ENCODE measurements at regions not wholly inside any gene's neighbourhood (a gene's known extent, or its start where the extent isn't known, plus 50 kb on each side); places are given as distances from the start of the nearest gene placed in this dataset.

DNA sequence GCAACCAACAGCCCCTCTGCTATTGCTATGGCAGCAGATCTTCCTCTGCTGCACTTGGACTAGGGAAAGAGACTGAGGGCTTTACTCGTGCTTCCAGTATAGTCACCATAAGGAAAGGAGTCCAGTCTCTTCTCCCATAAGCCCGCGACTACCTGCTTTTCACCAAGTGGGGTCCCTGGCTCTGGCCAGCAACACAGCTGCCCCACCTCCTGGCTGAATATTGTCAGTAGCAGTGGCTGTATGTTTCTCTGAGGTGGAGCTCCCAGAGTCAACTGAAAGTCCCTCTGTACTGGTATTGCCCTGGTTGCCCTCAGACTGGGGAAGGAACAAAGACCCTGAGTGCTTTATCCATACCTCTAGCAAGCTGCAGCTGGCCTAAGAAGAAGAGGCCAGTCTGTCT lies 719.6 kb downstream of the SQOR start:
- H2AFZ ChIP-seq (ENCODE audit: low read length), result no peak overlapping the region
- no peaks in the 10 kb centered on the region for H3K9me3 ChIP-seq (ENCODE audit: low read length)
- H3K27ac ChIP-seq (ENCODE audit: low read length), result no peak overlapping the region
- no peaks in the 10 kb centered on the region for H3K36me3 ChIP-seq (ENCODE audit: low read depth, low read length)
- H3K9me2 ChIP-seq (replicated peaks; ENCODE audit: low read length), result no peaks in the 10 kb centered on the region
- H3K4me2 ChIP-seq (ENCODE audit: low read length), result no peak overlapping the region
- no peaks in the 10 kb centered on the region for H4K20me1 ChIP-seq (ENCODE audit: low read length)
- ChIA-PET POLR2A (ENCODE audit: unreplicated experiment) (no interaction called here), CTCF (no interaction called here)
- H3K4me1 ChIP-seq (ENCODE audit: insufficient read depth, low read length), result no peaks in the 10 kb centered on the region
- H3F3A ChIP-seq (ENCODE audit: low read length, unreplicated experiment), result no peaks in the 10 kb centered on the region
- TF ChIP-seq EZH2 (IDR thresholded peaks at IDR 0.05; ENCODE audit: low read length, unreplicated experiment) (no peak), EZH2phosphoT487 (IDR thresholded peaks at IDR 0.05; ENCODE audit: borderline replicate concordance, low read length) (no peak)
- TF ChIP-seq, protein P1, sequence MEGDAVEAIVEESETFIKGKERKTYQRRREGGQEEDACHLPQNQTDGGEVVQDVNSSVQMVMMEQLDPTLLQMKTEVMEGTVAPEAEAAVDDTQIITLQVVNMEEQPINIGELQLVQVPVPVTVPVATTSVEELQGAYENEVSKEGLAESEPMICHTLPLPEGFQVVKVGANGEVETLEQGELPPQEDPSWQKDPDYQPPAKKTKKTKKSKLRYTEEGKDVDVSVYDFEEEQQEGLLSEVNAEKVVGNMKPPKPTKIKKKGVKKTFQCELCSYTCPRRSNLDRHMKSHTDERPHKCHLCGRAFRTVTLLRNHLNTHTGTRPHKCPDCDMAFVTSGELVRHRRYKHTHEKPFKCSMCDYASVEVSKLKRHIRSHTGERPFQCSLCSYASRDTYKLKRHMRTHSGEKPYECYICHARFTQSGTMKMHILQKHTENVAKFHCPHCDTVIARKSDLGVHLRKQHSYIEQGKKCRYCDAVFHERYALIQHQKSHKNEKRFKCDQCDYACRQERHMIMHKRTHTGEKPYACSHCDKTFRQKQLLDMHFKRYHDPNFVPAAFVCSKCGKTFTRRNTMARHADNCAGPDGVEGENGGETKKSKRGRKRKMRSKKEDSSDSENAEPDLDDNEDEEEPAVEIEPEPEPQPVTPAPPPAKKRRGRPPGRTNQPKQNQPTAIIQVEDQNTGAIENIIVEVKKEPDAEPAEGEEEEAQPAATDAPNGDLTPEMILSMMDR (conservative IDR thresholded peaks at IDR 0.05; ENCODE audit: low read depth, low read length), result no peak
- no peak overlapping the region for H3K4me3 ChIP-seq (ENCODE audit: low read length)
- no peak for ATAC-seq
- intact Hi-C loops (cut with micrococcal nuclease), result no loop called here
- H3K27me3 ChIP-seq (ENCODE audit: low read length), result no peaks in the 10 kb centered on the region
- DNase-seq, result no peak
- BruUV-seq (replicated peaks), result no TSS peak
- no peak overlapping the region for H3K9ac ChIP-seq (ENCODE audit: low read length)
- no peaks in the 10 kb centered on the region for H3K79me2 ChIP-seq (ENCODE audit: low read length)

DNA sequence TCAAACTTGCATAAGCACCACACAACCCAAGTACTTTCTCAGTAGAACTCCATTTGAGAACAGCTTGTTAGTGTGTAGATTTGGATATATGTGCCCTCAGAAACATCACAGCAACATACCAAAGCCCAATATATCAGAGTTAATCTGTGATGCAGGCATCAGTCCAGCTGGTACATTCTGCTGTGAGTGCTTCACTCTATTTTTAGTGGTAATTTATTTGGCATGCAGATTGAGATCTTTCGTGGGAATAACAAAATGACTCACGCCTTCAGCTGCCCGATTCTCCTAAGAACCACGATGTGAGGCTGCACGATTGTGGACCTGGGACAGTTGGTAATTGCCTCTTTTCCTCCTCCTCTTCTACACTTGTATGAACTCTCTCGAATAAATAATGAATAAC lies 730.7 kb downstream of the SQOR start:
- Histone ChIP-seq H3K4me1 (ENCODE audit: insufficient read depth, low read length) (no peaks in the 10 kb centered on the region), H3K9me2 (replicated peaks; ENCODE audit: low read length) (no peaks in the 10 kb centered on the region), H3K27me3 (ENCODE audit: low read length) (no peaks in the 10 kb centered on the region), H2AFZ (ENCODE audit: low read length) (no peak overlapping the region), H3K9me3 (ENCODE audit: low read length) (no peaks in the 10 kb centered on the region), H4K20me1 (ENCODE audit: low read length) (no peaks in the 10 kb centered on the region), H3K79me2 (ENCODE audit: low read length) (no peaks in the 10 kb centered on the region), H3K27ac (ENCODE audit: low read length) (no peak overlapping the region), H3F3A (ENCODE audit: low read length, unreplicated experiment) (no peaks in the 10 kb centered on the region), H3K9ac (ENCODE audit: low read length) (no peak overlapping the region), H3K36me3 (ENCODE audit: low read depth, low read length) (no peaks in the 10 kb centered on the region), H3K4me3 (ENCODE audit: low read length) (no peak overlapping the region), H3K4me2 (ENCODE audit: low read length) (no peak overlapping the region)
- intact Hi-C loops (cut with micrococcal nuclease), result no loop called here
- DNase-seq, result peak; percentile 1
- TF ChIP-seq EZH2 (IDR thresholded peaks at IDR 0.05; ENCODE audit: low read length, unreplicated experiment), result no peak
- TF ChIP-seq, protein P1 (conservative IDR thresholded peaks at IDR 0.05; ENCODE audit: low read depth, low read length), result no peak
- CTCF ChIA-PET, result no interaction called here
- no peak for ATAC-seq
- POLR2A ChIA-PET (ENCODE audit: unreplicated experiment), result no interaction called here
- no TSS peak for BruUV-seq (replicated peaks)

DNA sequence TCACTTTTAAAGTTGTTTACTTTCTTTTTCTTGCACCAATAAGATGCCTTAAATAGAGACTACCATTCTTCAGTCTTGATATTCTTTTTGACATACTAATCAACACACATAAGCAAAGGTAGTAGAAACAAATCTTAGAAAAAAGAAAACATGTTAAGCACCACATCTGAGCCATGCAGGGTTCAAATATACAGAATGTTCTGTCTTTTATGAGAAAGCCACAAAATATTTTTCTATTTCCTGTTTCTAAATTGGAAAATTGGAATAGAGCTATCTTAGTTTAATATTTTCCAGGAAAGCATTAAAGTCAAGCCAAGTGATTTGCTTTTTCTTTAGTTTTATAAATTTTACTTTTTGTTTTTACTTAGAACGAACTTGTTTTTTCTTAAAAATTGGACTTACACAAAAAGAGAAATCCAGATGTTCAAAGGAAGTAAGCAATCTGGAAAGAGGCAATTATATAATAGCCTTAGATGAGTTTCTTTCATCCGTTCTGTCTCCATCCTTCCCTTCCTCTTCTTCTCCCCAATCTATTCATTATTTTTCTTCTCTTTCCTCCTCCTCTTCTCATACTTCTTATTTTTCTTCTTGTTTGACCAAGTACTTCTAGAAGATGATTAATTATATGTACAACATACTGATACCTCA lies 731.7 kb downstream of the SQOR start:
- H2AFZ ChIP-seq (ENCODE audit: low read length), result no peak overlapping the region
- H4K20me1 ChIP-seq (ENCODE audit: low read length), result no peaks in the 10 kb centered on the region
- H3F3A ChIP-seq (ENCODE audit: low read length, unreplicated experiment), result no peaks in the 10 kb centered on the region
- H3K4me1 ChIP-seq (ENCODE audit: insufficient read depth, low read length), result no peaks in the 10 kb centered on the region
- BruUV-seq (replicated peaks), result no TSS peak
- H3K9ac ChIP-seq (ENCODE audit: low read length), result no peak overlapping the region
- no peak overlapping the region for H3K4me3 ChIP-seq (ENCODE audit: low read length)
- H3K9me3 ChIP-seq (ENCODE audit: low read length), result no peaks in the 10 kb centered on the region
- no peaks in the 10 kb centered on the region for H3K27me3 ChIP-seq (ENCODE audit: low read length)
- intact Hi-C loops (cut with micrococcal nuclease), result no loop called here
- ATAC-seq (no peak), DNase-seq (no peak)
- H3K79me2 ChIP-seq (ENCODE audit: low read length), result no peaks in the 10 kb centered on the region
- no peaks in the 10 kb centered on the region for H3K36me3 ChIP-seq (ENCODE audit: low read depth, low read length)
- no peaks in the 10 kb centered on the region for H3K9me2 ChIP-seq (replicated peaks; ENCODE audit: low read length)
- no peak for TF ChIP-seq EZH2 (IDR thresholded peaks at IDR 0.05; ENCODE audit: low read length, unreplicated experiment)
- no peak for TF ChIP-seq EZH2phosphoT487 (IDR thresholded peaks at IDR 0.05; ENCODE audit: borderline replicate concordance, low read length)
- TF ChIP-seq, protein P1 (conservative IDR thresholded peaks at IDR 0.05; ENCODE audit: low read depth, low read length), result no peak
- POLR2A ChIA-PET (ENCODE audit: unreplicated experiment), result no interaction called here
- CTCF ChIA-PET, result no interaction called here
- no peak overlapping the region for H3K27ac ChIP-seq (ENCODE audit: low read length)
- no peak overlapping the region for H3K4me2 ChIP-seq (ENCODE audit: low read length)

All from PC-3 (cell line).